ENCODE measurements at regions not wholly inside any gene's neighbourhood (a gene's known extent, or its start where the extent isn't known, plus 50 kb on each side); places are given as distances from the start of the nearest gene placed in this dataset.

DNA sequence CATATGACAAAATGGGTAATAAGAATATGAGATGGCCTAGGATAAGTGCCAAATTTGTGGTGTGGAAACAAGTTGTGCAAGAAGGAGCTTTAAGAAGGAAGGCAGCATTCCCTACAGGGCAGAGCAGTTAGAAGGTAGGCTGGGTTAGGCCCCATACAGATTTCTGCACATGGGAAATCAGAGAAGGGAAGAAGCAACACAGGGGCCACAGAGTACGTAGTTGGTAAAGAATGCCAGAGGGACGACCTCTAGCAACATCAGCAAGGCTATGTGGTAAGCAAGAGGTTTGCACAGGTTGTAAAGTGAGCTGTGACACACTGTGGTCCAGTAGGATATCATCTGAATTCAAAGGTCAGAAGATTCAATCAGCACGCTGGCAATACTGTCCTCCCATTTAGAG is 765.6 kb upstream of the B3GALT2 start:
- SMC1A ChIA-PET (ENCODE audit: uncharacterized antibody, unreplicated experiment): no interaction called here
- no peak overlapping the region for H3K4me2 ChIP-seq (ENCODE audit: control insufficient read depth, insufficient read depth)
- no peaks in the 10 kb centered on the region for H3K79me2 ChIP-seq (ENCODE audit: control insufficient read depth, insufficient read depth, low read length)
- H4K20me1 ChIP-seq (ENCODE audit: control insufficient read depth, insufficient read depth): no peaks in the 10 kb centered on the region
- ATAC-seq: no peak
- intact Hi-C loops (cut with micrococcal nuclease; ENCODE audit: unreplicated experiment): no loop called here
- CTCF ChIA-PET: interaction anchor here (0.8 kb wide), 1 partner anchor 8 kb away, joined by 3 read pairs; no protein-coding TSS in a partner anchor
- H3K36me3 ChIP-seq (ENCODE audit: control insufficient read depth in 2 of 2, insufficient read depth in 2 of 2, low read length in 1 of 2): no peaks in the 10 kb centered on the region
- TF ChIP-seq ZZZ3 (IDR thresholded peaks at IDR 0.05; ENCODE audit: control insufficient read depth, insufficient read length, low read depth) (no peak), BACH1 (IDR thresholded peaks at IDR 0.05; ENCODE audit: borderline replicate concordance) (no peak), BCL11A (IDR thresholded peaks at IDR 0.05; ENCODE audit: low read depth, low read length) (no peak), SIX5 (IDR thresholded peaks at IDR 0.05; ENCODE audit: low read depth, low read length, severe bottlenecking) (no peak), SMARCA5 (IDR thresholded peaks at IDR 0.05) (no peak), CBFB (IDR thresholded peaks at IDR 0.05; ENCODE audit: low read depth) (no peak), RBBP5 (conservative IDR thresholded peaks at IDR 0.05) (no peak), ATF7 (IDR thresholded peaks at IDR 0.05; ENCODE audit: low read depth) (no peak), NFIC (IDR thresholded peaks at IDR 0.05; ENCODE audit: low read depth, low read length) (no peak), NFYA (IDR thresholded peaks at IDR 0.05; ENCODE audit: borderline replicate concordance, low read depth, low read length) (no peak)
- H3K9ac ChIP-seq (ENCODE audit: control insufficient read depth, insufficient read depth, low read length): no peak overlapping the region
- RAD21 ChIA-PET (ENCODE audit: unreplicated experiment): no interaction called here
- no peaks in the 10 kb centered on the region for H3K4me1 ChIP-seq (ENCODE audit: control insufficient read depth, insufficient read depth, low read length)
- no peak for DNase-seq (ENCODE audit: low read depth, low spot score)
- H2AFZ ChIP-seq (ENCODE audit: control insufficient read depth, low read depth, low read length): no peak overlapping the region
- POLR2A ChIA-PET: interaction anchor here (0.6 kb wide), 1 partner anchor 158 kb away, joined by 4 read pairs; no protein-coding TSS in a partner anchor
- FAIRE-seq: no peak
- H3K4me3 ChIP-seq: no peak overlapping the region
- no TSS peak for BruUV-seq (replicated peaks)
- 0% methylated on average over 3 of the region's 3 CpGs for WGBS (ENCODE audit: insufficient coverage, insufficient replicate concordance, low lambda C conversion rate, missing lambda C conversion rate)
- in situ Hi-C loops (cut with MboI): no loop called here
- no peak overlapping the region for H3K27ac ChIP-seq (ENCODE audit: control insufficient read depth, insufficient read depth)
- no peaks in the 10 kb centered on the region for H3K9me3 ChIP-seq (replicated peaks; ENCODE audit: control insufficient read depth, insufficient read depth, low read length)
- H3K27me3 ChIP-seq (replicated peaks in 1 of 2; ENCODE audit: control insufficient read depth in 2 of 2, insufficient read depth in 2 of 2, low read length in 1 of 2): no peaks in the 10 kb centered on the region

- Histone ChIP-seq H3K4me2 (ENCODE audit: control insufficient read depth, insufficient read depth) (no peak overlapping the region), H3K4me1 (ENCODE audit: control insufficient read depth, insufficient read depth, low read length) (no peaks in the 10 kb centered on the region), H3K9ac (ENCODE audit: control insufficient read depth, insufficient read depth, low read length) (no peak overlapping the region), H3K9me3 (replicated peaks; ENCODE audit: control insufficient read depth, insufficient read depth, low read length) (no peaks in the 10 kb centered on the region), H3K79me2 (ENCODE audit: control insufficient read depth, insufficient read depth, low read length) (no peaks in the 10 kb centered on the region), H2AFZ (ENCODE audit: control insufficient read depth, low read depth, low read length) (no peak overlapping the region), H3K4me3 (no peak overlapping the region), H3K27me3 (replicated peaks in 1 of 2; ENCODE audit: control insufficient read depth in 2 of 2, insufficient read depth in 2 of 2, low read length in 1 of 2) (no peaks in the 10 kb centered on the region), H4K20me1 (ENCODE audit: control insufficient read depth, insufficient read depth) (no peaks in the 10 kb centered on the region), H3K36me3 (ENCODE audit: control insufficient read depth in 2 of 2, insufficient read depth in 2 of 2, low read length in 1 of 2) (no peaks in the 10 kb centered on the region), H3K27ac (ENCODE audit: control insufficient read depth, insufficient read depth) (no peak overlapping the region)
- intact Hi-C loops (cut with micrococcal nuclease; ENCODE audit: unreplicated experiment) (no loop called here), in situ Hi-C loops (cut with MboI) (no loop called here)
- FAIRE-seq (no peak), DNase-seq (ENCODE audit: low read depth, low spot score) (no peak), ATAC-seq (no peak)
- ChIA-PET SMC1A (ENCODE audit: uncharacterized antibody, unreplicated experiment) (no interaction called here), RAD21 (ENCODE audit: unreplicated experiment) (no interaction called here), CTCF (no interaction called here), POLR2A (no interaction called here)
- TF ChIP-seq FOXM1 (IDR thresholded peaks at IDR 0.05; ENCODE audit: low read depth, low read length): no peak
- TF ChIP-seq TAF1 (IDR thresholded peaks at IDR 0.05; ENCODE audit: borderline replicate concordance, low read depth, low read length): no peak
- no peak for TF ChIP-seq MTA3 (IDR thresholded peaks at IDR 0.05; ENCODE audit: borderline replicate concordance, low read length)
- BruUV-seq (replicated peaks): no TSS peak
Observed at GRCh38 chr1:193944454-193944853, 758.0 kb upstream of the B3GALT2 start.
